Fibroblast of villous mesenchyme (primary cell): ENCODE measurements at regions not wholly inside any gene's neighbourhood (a gene's known extent, or its start where the extent isn't known, plus 50 kb on each side); places are given as distances from the start of the nearest gene placed in this dataset.

Source experiments
- DNase-seq: peaks from one replicate; pipeline ENCODE4 v3.0.0-alpha.2; 2010; ENCODE audit warnings: low read depth
- H3K4me3 ChIP-seq: 2 replicates; pipeline ENCODE4 v1.5.1; 2011; ENCODE audit warnings: low read depth, mild to moderate bottlenecking, low read length
- CTCF ChIP-seq: IDR thresholded peaks from 2 replicates; pipeline ENCODE4 v1.5.1; 2012; ENCODE audit warnings: low read depth, mild to moderate bottlenecking, low read length; ENCODE audit not compliant: insufficient read depth

GRCh38 chr1:115173151-115173550 lies 83.8 kb upstream of the TSPAN2 start:
- no peak overlapping the region for H3K4me3 ChIP-seq
- peak; percentile 46 for DNase-seq
- TF ChIP-seq CTCF: no peak

GRCh38 chr1:115172270-115172669 lies 83.0 kb upstream of the TSPAN2 start:
- no peak for DNase-seq

GRCh38 chr1:115170961-115171392 lies 81.7 kb upstream of the TSPAN2 start:
- no peak for TF ChIP-seq CTCF
- no peak overlapping the region for H3K4me3 ChIP-seq
- DNase-seq: no peak

More at GRCh38 chr1:115172270-115172669, 83.0 kb upstream of the TSPAN2 start:
- H3K4me3 ChIP-seq: no peak overlapping the region
- TF ChIP-seq CTCF: no peak

- H3K4me3 ChIP-seq: no peak overlapping the region
- DNase-seq: no peak
- TF ChIP-seq CTCF: no peak
Measured at GRCh38 chr1:115170377-115170776, 81.1 kb upstream of the TSPAN2 start.

- no peak for TF ChIP-seq CTCF
- H3K4me3 ChIP-seq: no peak overlapping the region
- DNase-seq: no peak
Measured at GRCh38 chr1:115168026-115168425, 78.7 kb upstream of the TSPAN2 start.

- H3K4me3 ChIP-seq: no peak overlapping the region
- peak; percentile 45 for DNase-seq
- no peak for TF ChIP-seq CTCF
Measured at GRCh38 chr1:115166531-115167091, 77.3 kb upstream of the TSPAN2 start.

- DNase-seq: no peak
- no peak for TF ChIP-seq CTCF
- H3K4me3 ChIP-seq: no peak overlapping the region
Measured at GRCh38 chr1:115165776-115166175, 76.5 kb upstream of the TSPAN2 start.
